D721Med (cell line): ENCODE measurements at regions not wholly inside any gene's neighbourhood (a gene's known extent, or its start where the extent isn't known, plus 50 kb on each side); places are given as distances from the start of the nearest gene placed in this dataset.

Experiments
- DNase-seq: peaks from one replicate; pipeline ENCODE4 v3.0.0; 2011; ENCODE audit warnings: low spot score; ENCODE audit not compliant: insufficient read length
- FAIRE-seq: peaks from 2 replicates; lab custom pipeline; 2011; peaks lifted over from hg19 to GRCh38; lab: Jason Lieb, UNC
- CTCF ChIP-seq: IDR thresholded peaks from 2 replicates; pipeline ENCODE4 v1.5.1; 2012; ENCODE audit warnings: mild to moderate bottlenecking, control low read depth; ENCODE audit not compliant: insufficient read depth; ENCODE audit errors: missing control alignments

GRCh38 chr10:71138166-71138830 lies 74.1 kb upstream of the UNC5B start:
- FAIRE-seq (no peak), DNase-seq (no peak)
- no peak for TF ChIP-seq CTCF

- FAIRE-seq, result no peak
- TF ChIP-seq CTCF, result no peak
- no peak for DNase-seq
These were observed 70.8 kb upstream of the UNC5B start for GRCh38 chr10:71141528-71141927.

GRCh38 chr10:71143170-71143569 lies 69.2 kb upstream of the UNC5B start:
- DNase-seq, result no peak
- TF ChIP-seq CTCF, result no peak
- no peak for FAIRE-seq

GRCh38 chr10:71143610-71144009 lies 68.8 kb upstream of the UNC5B start:
- FAIRE-seq (no peak), DNase-seq (no peak)
- no peak for TF ChIP-seq CTCF

GRCh38 chr10:71144824-71145223 lies 67.5 kb upstream of the UNC5B start:
- FAIRE-seq (no peak), DNase-seq (no peak)
- no peak for TF ChIP-seq CTCF

GRCh38 chr10:71145352-71145945 lies 66.9 kb upstream of the UNC5B start:
- TF ChIP-seq CTCF, result no peak
- FAIRE-seq, result no peak

GRCh38 chr10:71150796-71151195 lies 61.6 kb upstream of the UNC5B start:
- FAIRE-seq (no peak), DNase-seq (no peak)
- TF ChIP-seq CTCF, result no peak

More at GRCh38 chr10:71145352-71145945, 66.9 kb upstream of the UNC5B start:
- DNase-seq, result no peak
